ENCODE measurements at regions not wholly inside any gene's neighbourhood (a gene's known extent, or its start where the extent isn't known, plus 50 kb on each side); places are given as distances from the start of the nearest gene placed in this dataset.

DNA sequence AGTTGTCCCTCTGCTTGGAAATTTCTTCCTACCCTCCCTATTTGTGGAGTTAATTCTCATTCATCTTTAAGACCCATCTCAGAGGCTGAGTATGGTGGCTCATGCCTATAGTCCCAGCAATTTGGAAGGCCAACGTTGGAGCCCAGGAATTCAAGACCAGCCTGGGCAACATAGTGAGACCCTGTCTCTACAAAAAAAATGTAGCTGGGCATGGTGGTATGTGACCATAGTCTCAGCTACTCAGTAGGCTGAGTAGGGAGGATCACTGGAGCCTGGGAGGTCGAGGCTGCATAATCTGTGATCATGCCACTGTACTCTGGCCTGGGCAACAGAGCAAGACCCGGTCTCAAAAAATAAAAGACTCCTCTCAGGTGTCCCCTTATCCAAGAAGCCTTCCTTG, 125.1 kb downstream of the SUDS3 start:
- BruUV-seq (replicated peaks): no TSS peak
- no peak overlapping the region for H3K27ac ChIP-seq
- H3K4me2 ChIP-seq: no peak overlapping the region
- H3K27me3 ChIP-seq (ENCODE audit: insufficient read depth, low read depth): peaks cover 39% of the 10 kb centered on the region; the same call in 1 of the 2 replicates
- POLR2A ChIA-PET (ENCODE audit: unreplicated experiment): no interaction called here
- no peak overlapping the region for H2AFZ ChIP-seq
- no peak overlapping the region for H3K4me3 ChIP-seq
- H4K20me1 ChIP-seq (ENCODE audit: insufficient read depth): no peaks in the 10 kb centered on the region
- TF ChIP-seq, protein P1, sequence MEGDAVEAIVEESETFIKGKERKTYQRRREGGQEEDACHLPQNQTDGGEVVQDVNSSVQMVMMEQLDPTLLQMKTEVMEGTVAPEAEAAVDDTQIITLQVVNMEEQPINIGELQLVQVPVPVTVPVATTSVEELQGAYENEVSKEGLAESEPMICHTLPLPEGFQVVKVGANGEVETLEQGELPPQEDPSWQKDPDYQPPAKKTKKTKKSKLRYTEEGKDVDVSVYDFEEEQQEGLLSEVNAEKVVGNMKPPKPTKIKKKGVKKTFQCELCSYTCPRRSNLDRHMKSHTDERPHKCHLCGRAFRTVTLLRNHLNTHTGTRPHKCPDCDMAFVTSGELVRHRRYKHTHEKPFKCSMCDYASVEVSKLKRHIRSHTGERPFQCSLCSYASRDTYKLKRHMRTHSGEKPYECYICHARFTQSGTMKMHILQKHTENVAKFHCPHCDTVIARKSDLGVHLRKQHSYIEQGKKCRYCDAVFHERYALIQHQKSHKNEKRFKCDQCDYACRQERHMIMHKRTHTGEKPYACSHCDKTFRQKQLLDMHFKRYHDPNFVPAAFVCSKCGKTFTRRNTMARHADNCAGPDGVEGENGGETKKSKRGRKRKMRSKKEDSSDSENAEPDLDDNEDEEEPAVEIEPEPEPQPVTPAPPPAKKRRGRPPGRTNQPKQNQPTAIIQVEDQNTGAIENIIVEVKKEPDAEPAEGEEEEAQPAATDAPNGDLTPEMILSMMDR (conservative IDR thresholded peaks at IDR 0.05): no peak
- TF ChIP-seq EZH2 (IDR thresholded peaks at IDR 0.05; ENCODE audit: low read depth): no peak
- H3K9me2 ChIP-seq (ENCODE audit: insufficient read depth): no peaks in the 10 kb centered on the region; the same call in 1 of the 2 replicates
- intact Hi-C loops (cut with micrococcal nuclease; ENCODE audit: unreplicated experiment): no loop called here
- no peaks in the 10 kb centered on the region for H3K36me3 ChIP-seq (ENCODE audit: low read depth)
- no peaks in the 10 kb centered on the region for H3K79me2 ChIP-seq (ENCODE audit: low read depth)
- H3K4me1 ChIP-seq (replicated peaks; ENCODE audit: insufficient read depth): no peaks in the 10 kb centered on the region
- CTCF ChIA-PET: no interaction called here
- no peaks in the 10 kb centered on the region for H3K9me3 ChIP-seq (ENCODE audit: insufficient read depth, low read depth)
- no peaks in the 10 kb centered on the region for H3F3A ChIP-seq (ENCODE audit: insufficient read depth, low read depth)
- DNase-seq: no peak

DNA sequence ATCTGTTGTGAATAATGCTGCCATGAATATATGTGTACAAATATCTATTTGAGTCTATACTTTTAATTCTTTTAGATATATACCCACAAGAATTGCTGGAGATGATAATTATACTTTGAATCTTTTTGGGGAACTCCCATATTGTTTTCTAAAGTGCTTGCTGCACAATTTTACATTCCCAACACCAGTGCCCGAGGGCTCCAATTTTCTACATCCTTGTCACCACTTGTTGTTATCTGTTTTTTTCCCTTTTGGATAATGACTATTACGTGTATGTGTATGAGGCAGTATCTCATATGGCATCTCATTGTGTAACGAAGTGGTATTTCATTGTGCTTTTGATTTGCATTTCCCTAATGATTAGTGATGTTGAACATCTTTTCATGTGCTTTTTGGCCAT, 127.1 kb downstream of the SUDS3 start:
- no peak for TF ChIP-seq EZH2 (IDR thresholded peaks at IDR 0.05; ENCODE audit: low read depth)
- TF ChIP-seq, protein P1 (conservative IDR thresholded peaks at IDR 0.05): no peak
- H3K27ac ChIP-seq: no peak overlapping the region
- POLR2A ChIA-PET (ENCODE audit: unreplicated experiment): no interaction called here
- peaks cover 40% of the 10 kb centered on the region for H3K27me3 ChIP-seq (ENCODE audit: insufficient read depth, low read depth)
- H3K9me3 ChIP-seq (ENCODE audit: insufficient read depth, low read depth): no peaks in the 10 kb centered on the region
- CTCF ChIA-PET: no interaction called here
- no peak overlapping the region for H2AFZ ChIP-seq
- no peak for DNase-seq
- H3K36me3 ChIP-seq (ENCODE audit: low read depth): no peaks in the 10 kb centered on the region
- H3K9me2 ChIP-seq (ENCODE audit: insufficient read depth): no peaks in the 10 kb centered on the region
- no peaks in the 10 kb centered on the region for H3K79me2 ChIP-seq (ENCODE audit: low read depth)
- no peaks in the 10 kb centered on the region for H3F3A ChIP-seq (ENCODE audit: insufficient read depth, low read depth)
- no peak overlapping the region for H3K4me3 ChIP-seq
- H3K4me2 ChIP-seq: no peak overlapping the region
- intact Hi-C loops (cut with micrococcal nuclease; ENCODE audit: unreplicated experiment): no loop called here
- H3K4me1 ChIP-seq (replicated peaks; ENCODE audit: insufficient read depth): no peaks in the 10 kb centered on the region
- no TSS peak for BruUV-seq (replicated peaks)
- H4K20me1 ChIP-seq (ENCODE audit: insufficient read depth): no peaks in the 10 kb centered on the region

DNA sequence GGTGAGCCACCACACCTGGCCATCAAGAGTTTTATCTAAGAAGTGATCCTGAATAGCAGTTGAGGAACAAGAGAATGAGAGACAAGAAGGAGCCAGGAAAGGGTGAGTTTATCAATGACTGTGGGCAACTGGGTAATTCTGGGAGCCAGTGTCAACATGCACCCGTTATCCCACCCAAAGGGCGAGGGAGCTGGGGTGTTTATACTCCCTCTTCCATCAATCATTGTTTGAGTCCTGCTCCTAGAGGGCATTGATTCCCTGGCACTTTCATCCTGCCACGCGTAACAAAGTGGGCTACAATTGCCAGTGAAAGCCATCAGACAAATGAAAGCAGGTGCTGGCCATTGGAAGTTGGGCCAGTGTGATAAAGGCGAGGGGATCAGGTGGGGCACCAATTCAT, 136.3 kb downstream of the SUDS3 start:
- CTCF ChIA-PET: no interaction called here
- TF ChIP-seq EZH2 (IDR thresholded peaks at IDR 0.05; ENCODE audit: low read depth): no peak
- TF ChIP-seq, protein P1 (conservative IDR thresholded peaks at IDR 0.05): no peak
- H3K4me2 ChIP-seq: no peak overlapping the region
- intact Hi-C loops (cut with micrococcal nuclease; ENCODE audit: unreplicated experiment): no loop called here
- H4K20me1 ChIP-seq (ENCODE audit: insufficient read depth): no peaks in the 10 kb centered on the region
- H2AFZ ChIP-seq: no peak overlapping the region
- no peak for DNase-seq
- peaks cover 27% of the 10 kb centered on the region; the same call in 1 of the 2 replicates for H3K27me3 ChIP-seq (ENCODE audit: insufficient read depth, low read depth)
- no peaks in the 10 kb centered on the region for H3K9me3 ChIP-seq (ENCODE audit: insufficient read depth, low read depth)
- H3K4me3 ChIP-seq: no peak overlapping the region
- no peaks in the 10 kb centered on the region for H3K79me2 ChIP-seq (ENCODE audit: low read depth)
- no peak overlapping the region for H3K27ac ChIP-seq
- H3K9me2 ChIP-seq (ENCODE audit: insufficient read depth): no peaks in the 10 kb centered on the region
- no peaks in the 10 kb centered on the region for H3F3A ChIP-seq (ENCODE audit: insufficient read depth, low read depth)
- H3K36me3 ChIP-seq (ENCODE audit: low read depth): no peaks in the 10 kb centered on the region
- BruUV-seq (replicated peaks): no TSS peak
- H3K4me1 ChIP-seq (replicated peaks; ENCODE audit: insufficient read depth): no peaks in the 10 kb centered on the region
- POLR2A ChIA-PET (ENCODE audit: unreplicated experiment): no interaction called here

Measured in PC-9 (cell line).